ENCODE measurements at regions not wholly inside any gene's neighbourhood (a gene's known extent, or its start where the extent isn't known, plus 50 kb on each side); places are given as distances from the start of the nearest gene placed in this dataset.

GRCh38 chr2:7427293-7428060, 510.3 kb downstream of the RNF144A start:
- TF ChIP-seq CTCF (IDR thresholded peaks at IDR 0.05): peak; percentile 64 to 83 (median 74)
- TF ChIP-seq POLR2A (IDR thresholded peaks at IDR 0.05): no peak

Measured in heart left ventricle (tissue), 13 donors.